HS-27A (cell line): ENCODE measurements at regions not wholly inside any gene's neighbourhood (a gene's known extent, or its start where the extent isn't known, plus 50 kb on each side); places are given as distances from the start of the nearest gene placed in this dataset.

Source experiments
- DNase-seq: peaks from one replicate; pipeline ENCODE4 v3.0.0-alpha.2; 2012; ENCODE audit warnings: low read depth, missing footprints

DNA sequence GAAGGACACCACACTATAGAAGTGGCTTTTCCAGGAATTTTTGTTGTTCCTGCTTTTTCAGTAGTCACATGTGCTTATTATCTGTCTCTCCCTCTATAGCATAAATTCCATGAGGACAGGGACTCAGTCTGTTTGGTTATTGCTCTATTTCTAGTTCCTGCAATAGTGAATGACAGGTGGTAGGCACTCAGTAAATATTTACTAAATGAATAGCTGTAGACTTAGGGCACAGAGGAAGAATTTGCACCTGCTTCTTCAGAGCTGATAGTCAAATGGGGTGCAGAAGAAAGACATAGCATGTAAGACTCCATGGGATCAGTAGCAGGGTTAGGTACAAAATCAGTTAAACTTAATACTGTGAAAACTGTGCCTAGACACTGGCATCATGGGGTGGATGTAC is 580.2 kb downstream of the CCDC171 start:
- no peak for DNase-seq

DNA sequence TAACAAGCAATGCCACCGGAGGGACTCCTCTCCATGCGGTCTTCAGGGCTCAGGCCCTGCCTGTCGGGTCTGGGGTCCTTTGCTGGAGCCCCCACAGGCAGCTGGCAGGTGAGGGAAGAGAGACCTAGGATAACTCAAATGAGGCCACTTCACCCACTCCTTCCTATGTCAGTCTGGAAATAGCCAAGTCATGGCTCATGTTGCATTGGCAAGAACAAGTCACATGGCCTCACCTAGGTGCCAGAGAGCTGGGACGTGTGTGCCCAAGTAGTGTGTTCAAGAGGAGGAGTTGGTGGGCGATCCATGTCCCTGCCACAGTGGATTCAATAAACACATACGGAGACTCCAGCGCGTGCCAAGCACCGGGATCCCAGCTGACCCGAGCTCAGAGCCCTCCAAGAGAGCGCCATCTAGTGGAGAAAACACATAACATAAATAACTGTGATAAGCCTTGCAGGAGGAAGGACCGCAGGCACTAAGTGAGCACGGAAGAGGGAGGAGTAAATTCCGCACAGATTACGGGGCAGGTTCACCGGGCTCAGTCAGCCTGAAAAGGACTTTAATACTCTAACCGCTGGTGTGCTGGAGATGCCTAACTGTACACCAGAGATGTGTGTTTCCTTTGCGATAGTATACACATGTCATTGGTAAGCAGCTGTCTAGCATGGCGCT is 580.8 kb downstream of the CCDC171 start:
- no peak for DNase-seq

DNA sequence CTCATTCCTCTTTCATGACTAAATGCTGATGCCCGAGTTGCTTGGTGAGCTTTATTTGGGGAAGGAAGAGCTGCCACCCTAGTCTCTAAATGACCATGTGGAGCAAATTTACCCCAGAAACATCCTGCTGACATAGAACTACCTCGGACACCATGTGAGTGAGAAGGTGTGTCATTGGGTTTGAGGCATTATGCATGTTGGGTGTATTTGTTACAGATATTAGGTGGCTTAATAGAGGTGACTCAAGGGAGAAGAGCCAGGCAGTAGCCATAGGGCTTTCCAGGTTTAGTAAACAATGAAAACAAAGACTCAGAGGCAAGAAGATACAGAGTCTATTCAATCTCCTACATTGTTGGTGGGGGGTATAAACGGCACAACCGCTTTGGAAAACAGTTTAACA is 581.5 kb downstream of the CCDC171 start:
- DNase-seq, result no peak

GRCh38 chr9:16135968-16136367 is 583.1 kb downstream of the CCDC171 start:
- DNase-seq, result no peak

DNA sequence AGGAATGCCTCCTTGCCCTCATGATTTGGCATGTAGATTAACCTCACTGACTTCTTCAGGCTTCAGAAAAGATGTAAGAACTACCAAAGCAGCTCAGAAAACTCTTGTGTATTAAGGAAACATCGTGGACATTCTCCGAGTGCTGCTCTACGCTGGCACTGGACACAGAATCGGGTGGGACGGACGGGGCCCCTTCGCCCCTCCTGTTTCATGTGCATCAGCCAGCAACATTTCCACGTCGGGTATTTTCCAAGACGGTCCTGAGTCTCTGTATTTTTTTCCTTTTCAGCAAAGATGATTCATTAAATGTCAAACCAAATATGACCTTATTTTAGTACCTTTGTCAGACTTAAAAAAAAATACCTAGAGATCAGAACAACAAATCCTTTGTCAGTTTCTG is 583.6 kb downstream of the CCDC171 start:
- DNase-seq, result no peak

DNA sequence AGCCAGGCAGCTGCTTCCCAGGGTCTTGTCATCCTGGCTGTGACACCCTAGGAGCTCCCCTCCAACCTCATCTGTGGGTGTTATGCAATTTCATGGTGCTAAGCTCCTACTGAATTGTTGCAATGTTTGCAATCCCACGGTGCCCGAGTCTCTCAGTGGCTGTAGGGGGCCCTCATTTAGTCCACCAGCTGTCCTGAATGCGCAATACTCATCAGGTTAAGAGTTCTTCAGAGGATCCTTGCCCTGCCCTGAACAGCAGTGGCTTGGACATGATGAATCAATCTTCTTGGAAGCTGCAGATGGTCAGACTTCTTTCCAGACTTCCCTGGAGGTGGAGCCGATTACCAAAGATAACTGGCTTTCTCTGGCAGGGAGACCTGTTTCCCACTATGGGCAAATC is 584.1 kb downstream of the CCDC171 start:
- DNase-seq, result no peak

DNA sequence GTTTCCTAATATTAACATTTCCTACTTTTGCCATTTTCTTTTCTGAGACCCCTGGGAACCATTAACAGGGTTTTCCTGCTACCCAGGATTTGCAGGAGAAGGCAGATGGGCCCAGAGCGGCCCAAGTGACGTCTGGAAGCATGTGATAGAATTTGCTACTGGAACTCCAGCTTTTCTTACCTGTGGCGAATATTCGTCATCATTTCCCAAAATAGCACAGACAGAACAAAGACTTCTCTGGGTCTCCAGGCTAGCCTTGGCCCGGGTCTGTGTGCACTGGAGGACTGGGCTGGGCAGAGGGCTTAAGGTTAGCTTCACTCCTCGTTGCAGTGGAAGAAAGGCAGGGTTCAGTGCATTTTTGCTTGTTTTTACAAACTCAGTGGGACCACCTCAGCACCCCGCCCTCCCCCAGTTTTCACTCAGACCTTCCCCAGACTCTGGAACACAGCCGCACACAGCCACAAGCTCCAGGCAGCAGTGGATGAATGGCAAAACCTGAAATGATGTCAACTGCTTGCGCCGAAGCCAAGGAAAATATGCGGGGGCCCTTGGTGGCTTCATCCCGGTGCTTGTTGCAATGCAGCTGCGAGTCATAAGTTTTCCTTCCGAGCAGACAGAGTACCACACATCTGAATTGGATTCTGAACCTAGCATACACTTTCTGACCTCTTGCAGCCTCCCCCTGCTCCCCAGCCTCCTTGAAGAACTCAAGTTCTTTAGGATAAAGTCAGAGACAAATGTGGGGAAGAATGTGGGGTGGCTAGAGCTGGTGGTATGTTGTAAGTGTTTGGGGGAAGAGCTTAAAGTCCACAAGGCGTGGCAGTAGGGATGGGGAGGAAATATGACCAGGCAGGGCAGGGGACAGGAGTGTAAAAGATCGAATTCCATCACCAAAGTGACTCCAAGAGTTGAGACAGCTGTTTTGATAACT is 586.0 kb downstream of the CCDC171 start:
- DNase-seq, result no peak

- no peak for DNase-seq
Observed at GRCh38 chr9:16139774-16140173, 586.9 kb downstream of the CCDC171 start.

DNA sequence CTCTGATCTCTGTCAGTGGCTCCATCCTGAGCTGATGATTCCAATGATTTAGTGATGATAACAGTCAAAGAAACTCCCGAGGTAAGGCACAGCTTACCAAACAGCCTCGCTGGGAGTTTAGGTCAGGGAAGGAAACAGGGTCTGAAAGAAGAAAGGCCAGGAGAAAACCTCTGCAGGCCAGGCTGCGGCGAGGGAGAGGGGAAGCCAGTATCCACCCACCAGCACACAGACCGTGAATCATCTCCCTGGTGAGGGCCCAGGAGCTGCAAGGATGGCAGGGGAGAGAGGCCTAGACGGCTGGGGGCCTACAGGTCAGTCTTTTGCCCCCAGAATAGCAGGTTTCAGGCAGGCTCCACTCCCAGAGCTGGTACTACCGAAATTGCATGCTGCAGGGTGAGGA is 590.5 kb downstream of the CCDC171 start:
- DNase-seq, result no peak

DNA sequence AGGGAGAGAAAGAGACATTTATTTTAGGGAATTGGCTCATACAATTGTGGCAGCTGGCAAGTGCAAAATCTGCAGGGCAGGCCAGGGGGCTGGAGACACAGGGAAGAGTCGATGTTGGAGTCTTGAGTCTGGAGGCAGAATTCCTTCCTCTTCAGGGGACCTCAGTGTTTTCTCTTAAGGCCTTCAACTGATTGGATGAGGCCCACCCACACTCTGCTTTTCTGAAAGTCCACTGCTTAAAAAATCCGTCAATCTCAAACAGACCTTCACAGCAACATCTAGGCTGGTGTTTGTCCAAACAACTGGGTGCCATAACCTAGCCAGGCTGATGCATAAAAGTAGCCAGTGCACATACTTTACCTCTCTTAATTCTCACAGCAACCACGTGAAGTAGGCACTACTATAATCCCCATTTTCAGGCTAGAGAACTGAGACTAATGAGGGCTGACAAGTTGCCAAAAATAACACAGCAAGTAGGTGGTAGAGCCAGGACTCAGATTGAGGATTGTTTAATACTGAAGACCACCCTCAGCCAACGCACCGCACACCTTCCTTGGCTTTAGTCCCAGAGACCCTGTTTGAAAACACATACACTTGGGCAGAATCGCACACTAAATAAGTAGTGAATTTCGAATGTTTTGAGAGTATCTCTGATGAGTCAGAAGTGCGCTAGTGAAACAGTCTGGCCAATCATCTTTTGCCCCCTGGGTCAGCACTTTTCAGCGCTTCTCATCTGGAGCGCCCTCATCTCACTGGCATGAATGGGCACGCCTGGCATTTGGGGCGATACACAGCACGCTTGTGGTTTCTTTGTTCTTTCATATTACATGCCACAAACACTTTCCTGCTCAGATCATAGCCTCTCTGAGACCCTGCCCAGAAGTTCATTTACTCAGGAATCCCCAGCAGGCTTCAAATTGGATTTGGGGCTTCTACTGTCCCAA is 591.4 kb downstream of the CCDC171 start:
- DNase-seq, result no peak

DNA sequence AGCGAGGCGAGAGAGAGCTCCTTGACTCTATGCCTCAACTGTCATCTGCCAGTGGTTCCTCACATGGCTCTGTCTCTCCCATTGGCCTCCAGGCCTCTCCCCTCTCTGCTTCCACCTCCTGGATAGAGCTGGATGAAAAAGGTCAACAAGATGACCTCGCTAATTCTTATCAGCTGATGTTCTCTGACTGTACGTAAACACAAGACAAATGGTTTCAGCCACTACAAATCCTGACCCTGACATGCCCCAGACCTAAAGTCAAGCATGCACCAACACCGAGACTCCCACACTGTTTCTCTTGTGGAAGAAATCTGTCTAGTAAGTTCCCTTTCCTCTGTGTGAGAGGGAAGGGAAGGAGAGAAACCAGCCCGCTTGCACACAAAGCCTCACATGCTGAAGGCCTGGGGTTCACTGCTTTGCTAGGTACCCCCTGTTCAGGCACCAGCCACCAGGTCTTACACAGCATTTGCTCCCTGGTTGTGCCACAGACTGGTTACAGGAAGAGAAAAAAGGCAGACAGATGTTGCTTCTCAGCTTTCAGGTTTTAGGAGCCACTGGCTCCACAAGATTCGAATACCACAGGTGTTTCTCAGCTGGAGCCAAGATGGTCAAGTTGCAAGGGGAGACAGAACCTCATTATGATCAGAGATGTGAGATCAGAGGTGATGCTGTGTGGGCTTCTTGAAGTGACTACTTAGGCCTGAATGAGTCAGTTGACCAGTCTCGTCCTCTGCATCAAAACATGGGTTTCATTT is 592.5 kb downstream of the CCDC171 start:
- no peak for DNase-seq

GRCh38 chr9:16147726-16148125 is 594.9 kb downstream of the CCDC171 start:
- DNase-seq, result no peak

GRCh38 chr9:16150501-16150900 is 597.7 kb downstream of the CCDC171 start:
- DNase-seq, result no peak

GRCh38 chr9:16150938-16151650 is 598.3 kb downstream of the CCDC171 start:
- no peak for DNase-seq

- no peak for DNase-seq
Observed at GRCh38 chr9:16152276-16153101, 599.6 kb downstream of the CCDC171 start.

DNA sequence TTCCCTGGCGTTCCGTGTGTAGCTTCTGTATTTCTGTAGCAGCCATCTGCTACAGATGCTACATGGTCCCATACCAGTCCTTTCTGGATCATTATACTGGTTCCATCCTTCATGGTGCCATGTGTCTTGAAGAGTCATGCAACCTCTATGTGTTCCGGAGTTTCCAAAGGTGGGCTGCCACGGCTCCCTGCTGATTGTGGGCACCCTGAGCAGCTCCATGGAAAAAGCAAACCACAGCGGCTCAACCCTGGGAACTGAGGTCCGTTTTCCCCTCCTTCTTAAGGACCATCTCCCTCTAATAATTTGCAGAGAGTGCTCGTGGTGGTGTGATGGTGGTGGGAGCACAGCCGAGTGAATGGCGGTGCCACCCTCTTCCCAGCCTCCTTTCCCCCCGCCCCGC is 600.4 kb downstream of the CCDC171 start:
- DNase-seq, result no peak

- no peak for DNase-seq
Observed at GRCh38 chr9:16153741-16154140, 600.9 kb downstream of the CCDC171 start.

GRCh38 chr9:16154521-16155078 is 601.8 kb downstream of the CCDC171 start:
- no peak for DNase-seq

GRCh38 chr9:16155878-16156277 is 603.0 kb downstream of the CCDC171 start:
- DNase-seq, result no peak

- DNase-seq, result no peak
Observed at GRCh38 chr9:16157216-16157615, 604.4 kb downstream of the CCDC171 start.
